OCI-LY7 (cell line): ENCODE measurements at regions not wholly inside any gene's neighbourhood (a gene's known extent, or its start where the extent isn't known, plus 50 kb on each side); places are given as distances from the start of the nearest gene placed in this dataset.
"Not testable (repeated sequence)": the region's sequence is repeated elsewhere in the genome, so short reads cannot be mapped to it uniquely, and the experiment has no call there.

Experiments
- BruUV-seq: library from RNA; stranded (reverse); fragments of 400-500 nt; replicated peaks from 2 replicates; lab custom pipeline; 2021; lab: Mats Ljungman, UMichigan
- CTCF ChIA-PET: fragments of 300-600 bp; sonication (Branson Sonifier 250); formaldehyde crosslinking; loops from one replicate; lab custom pipeline; 2022; ENCODE audit warnings: antibody characterized with exemption; ENCODE audit not compliant: unreplicated experiment; lab: Charles Lee
- POLR2A ChIA-PET: fragments of 300-600 bp; sonication (Branson Sonifier 250); formaldehyde crosslinking; loops from one replicate; lab custom pipeline; 2022; ENCODE audit warnings: antibody characterized with exemption; lab: Charles Lee
- DNase-seq: peaks from one replicate; pipeline ENCODE4 v3.0.0-alpha.2; 2015; ENCODE audit warnings: low spot score
- H2AFZ ChIP-seq: fragments of 200-600 bp; sonication (generic), shearing (Covaris generic); 2 replicates; pipeline ENCODE4 v1.6.1; 2014; ENCODE audit warnings: mild to moderate bottlenecking, antibody characterized with exemption, low read length, moderate library complexity
- H3K27ac ChIP-seq: fragments of 200-600 bp; sonication (generic); 2 replicates; pipeline ENCODE4 v1.5.1; 2014; ENCODE audit warnings: mixed run types, low read depth, mild to moderate bottlenecking, moderate library complexity, low read length, inconsistent platforms; ENCODE audit not compliant: poor library complexity, severe bottlenecking
- H3K36me3 ChIP-seq: fragments of 200-600 bp; sonication (generic); 2 replicates; pipeline ENCODE4 v1.6.1; 2014; ENCODE audit warnings: mild to moderate bottlenecking, antibody characterized with exemption, low read length, moderate library complexity, mixed read lengths; ENCODE audit not compliant: insufficient read depth
- H3K4me1 ChIP-seq: fragments of 200-600 bp; sonication (generic); 2 replicates; pipeline ENCODE4 v1.5.1; 2014; ENCODE audit warnings: mild to moderate bottlenecking, low read length; ENCODE audit not compliant: insufficient read depth, poor library complexity, severe bottlenecking
- H3K4me2 ChIP-seq: fragments of 200-600 bp; sonication (generic); 2 replicates; pipeline ENCODE4 v1.6.1; 2014; ENCODE audit warnings: mild to moderate bottlenecking, low read length
- H3K4me3 ChIP-seq: fragments of 200-600 bp; sonication (generic); 2 replicates; pipeline ENCODE4 v1.5.1; 2014; ENCODE audit warnings: mild to moderate bottlenecking, low read depth, low read length; ENCODE audit not compliant: poor library complexity, severe bottlenecking
- H3K79me2 ChIP-seq: fragments of 200-600 bp; sonication (generic); 2 replicates; pipeline ENCODE4 v1.6.1; 2016; ENCODE audit warnings: low read depth, mild to moderate bottlenecking, low read length, moderate library complexity, mixed read lengths; ENCODE audit not compliant: insufficient read depth
- H3K9me2 ChIP-seq: fragments of 200-600 bp; sonication (generic); 2 replicates; pipeline ENCODE4 v1.6.1; 2016; ENCODE audit warnings: mild to moderate bottlenecking, low read length, mixed read lengths; ENCODE audit not compliant: insufficient read depth
- H3K9me3 ChIP-seq: fragments of 200-600 bp; sonication (generic); 2 replicates; pipeline ENCODE4 v1.6.1; 2014; ENCODE audit warnings: mild to moderate bottlenecking, mixed run types, low read length, mixed read lengths
- H4K20me1 ChIP-seq: fragments of 200-600 bp; sonication (generic); 2 replicates; pipeline ENCODE4 v1.6.1; 2014; ENCODE audit warnings: mild to moderate bottlenecking, antibody characterized with exemption, low read length, moderate library complexity, mixed read lengths; ENCODE audit not compliant: insufficient read depth
- CTCF ChIP-seq: fragments of 200-600 bp; sonication (generic); conservative IDR thresholded peaks from 2 replicates; pipeline ENCODE4 v1.5.1; 2014; ENCODE audit warnings: mild to moderate bottlenecking, antibody characterized with exemption, low read length, moderate library complexity, mixed read lengths
- EZH2phosphoT487 ChIP-seq: fragments of 200-600 bp; sonication (generic); IDR thresholded peaks from 2 replicates; pipeline ENCODE4 v1.6.1; 2018; ENCODE audit warnings: low read depth, borderline replicate concordance, mild to moderate bottlenecking, mixed run types, antibody characterized with exemption, low read length, moderate library complexity, mixed read lengths
- intact Hi-C: fragments of 100-400 bp; cut with micrococcal nuclease; formaldehyde crosslinking; loops from one replicate; pipeline ENCODE4 v1.10.0; 2022; ENCODE audit not compliant: unreplicated experiment

GRCh38 chr11:15849257-15849656 lies 507.1 kb downstream of the SOX6 start:
- BruUV-seq: no TSS peak
- TF ChIP-seq CTCF: no peak
- TF ChIP-seq EZH2phosphoT487: no peak
- Histone ChIP-seq H3K27ac (no peak overlapping the region), H3K9me3 (no peaks in the 10 kb centered on the region), H2AFZ (no peak overlapping the region), H3K79me2 (no peaks in the 10 kb centered on the region), H3K4me3 (no peak overlapping the region), H3K4me1 (no peaks in the 10 kb centered on the region), H3K36me3 (no peaks in the 10 kb centered on the region), H3K4me2 (no peak overlapping the region), H3K9me2 (no peaks in the 10 kb centered on the region), H4K20me1 (no peaks in the 10 kb centered on the region)
- POLR2A ChIA-PET: no interaction called here
- no peak for DNase-seq
- intact Hi-C loops: no loop called here
- CTCF ChIA-PET: no interaction called here

GRCh38 chr11:15850335-15850734 lies 506.0 kb downstream of the SOX6 start:
- H3K9me2 ChIP-seq, POLR2A ChIA-PET, H3K27ac ChIP-seq, H3K4me3 ChIP-seq, H3K36me3 ChIP-seq, H3K79me2 ChIP-seq, H3K9me3 ChIP-seq, CTCF ChIA-PET, BruUV-seq, H3K4me1 ChIP-seq, DNase-seq, H2AFZ ChIP-seq, H4K20me1 ChIP-seq, intact Hi-C loops, H3K4me2 ChIP-seq: not testable (repeated sequence)

GRCh38 chr11:15851051-15851498 lies 505.3 kb downstream of the SOX6 start:
- no peak overlapping the region for H3K4me3 ChIP-seq
- intact Hi-C loops: no loop called here
- H3K4me1 ChIP-seq: no peaks in the 10 kb centered on the region
- TF ChIP-seq EZH2phosphoT487 (no peak), CTCF (no peak)
- no peaks in the 10 kb centered on the region for H3K79me2 ChIP-seq
- no peak overlapping the region for H3K4me2 ChIP-seq
- no peak for DNase-seq
- no peaks in the 10 kb centered on the region for H3K36me3 ChIP-seq
- POLR2A ChIA-PET: no interaction called here
- no peaks in the 10 kb centered on the region for H4K20me1 ChIP-seq
- no peak overlapping the region for H3K27ac ChIP-seq
- CTCF ChIA-PET: no interaction called here
- no peaks in the 10 kb centered on the region for H3K9me3 ChIP-seq
- no TSS peak for BruUV-seq
- H2AFZ ChIP-seq: no peak overlapping the region
- H3K9me2 ChIP-seq: no peaks in the 10 kb centered on the region
